ENCODE measurements at regions not wholly inside any gene's neighbourhood (a gene's known extent, or its start where the extent isn't known, plus 50 kb on each side); places are given as distances from the start of the nearest gene placed in this dataset.

GRCh38 chr13:67932991-67933390, 702.9 kb upstream of the PCDH9 start:
- H3K9ac ChIP-seq (ENCODE audit: low read depth in 1 of 2, low read length in 2 of 2) = no peak overlapping the region
- TF ChIP-seq ATF3 (IDR thresholded peaks at IDR 0.05) (no peak), REST (IDR thresholded peaks at IDR 0.05) (no peak), EGR1 (IDR thresholded peaks at IDR 0.05; ENCODE audit: low read depth in 2 of 2) (no peak), MAX (IDR thresholded peaks at IDR 0.05) (no peak), TAF1 (conservative IDR thresholded peaks at IDR 0.05) (no peak), FOXA2 (IDR thresholded peaks at IDR 0.05) (no peak), GABPA (IDR thresholded peaks at IDR 0.05 in 1 of 2, conservative IDR thresholded peaks at IDR 0.05 in 1 of 2) (no peak), JUND (IDR thresholded peaks at IDR 0.05) (no peak), RAD21 (IDR thresholded peaks at IDR 0.05) (no peak), CTCF (IDR thresholded peaks at IDR 0.05; ENCODE audit: low read depth, low read length, missing input control) (no peak), YY1 (IDR thresholded peaks at IDR 0.05) (no peak), HNF4G (IDR thresholded peaks at IDR 0.05) (no peak), RXRA (IDR thresholded peaks at IDR 0.05) (no peak), HNF4A (conservative IDR thresholded peaks at IDR 0.05) (no peak)
- 80% methylated on average over 5 of the region's 5 CpGs for WGBS
- no peaks in the 10 kb centered on the region for H3K4me1 ChIP-seq (ENCODE audit: control insufficient read depth in 4 of 4, insufficient read depth in 4 of 4, low read length in 3 of 4)
- H3K9me3 ChIP-seq (ENCODE audit: control insufficient read depth in 4 of 4, low read length in 3 of 4) = no peaks in the 10 kb centered on the region
- no peak overlapping the region for H3K27ac ChIP-seq (ENCODE audit: low read depth in 1 of 2, low read length in 2 of 2)
- DNase-seq (ENCODE audit: low spot score) = no peak
- no peaks in the 10 kb centered on the region for H3K36me3 ChIP-seq (ENCODE audit: control insufficient read depth in 4 of 4, insufficient read depth in 3 of 4, low read depth in 1 of 4, low read length in 3 of 4)
- no peaks in the 10 kb centered on the region for H3K27me3 ChIP-seq (ENCODE audit: control insufficient read depth in 4 of 4, insufficient read depth in 4 of 4, low read length in 3 of 4)
- no peak overlapping the region for H3K4me3 ChIP-seq (ENCODE audit: low read depth in 1 of 3, low read length in 3 of 3)

- no peak for DNase-seq (ENCODE audit: low spot score)
- Histone ChIP-seq H3K4me3 (ENCODE audit: low read depth in 1 of 3, low read length in 3 of 3) (no peak overlapping the region), H3K27me3 (ENCODE audit: control insufficient read depth in 4 of 4, insufficient read depth in 4 of 4, low read length in 3 of 4) (no peaks in the 10 kb centered on the region), H3K9me3 (ENCODE audit: control insufficient read depth in 4 of 4, low read length in 3 of 4) (no peaks in the 10 kb centered on the region), H3K9ac (ENCODE audit: low read depth in 1 of 2, low read length in 2 of 2) (no peak overlapping the region), H3K4me1 (ENCODE audit: control insufficient read depth in 4 of 4, insufficient read depth in 4 of 4, low read length in 3 of 4) (no peaks in the 10 kb centered on the region), H3K27ac (ENCODE audit: low read depth in 1 of 2, low read length in 2 of 2) (no peak overlapping the region), H3K36me3 (ENCODE audit: control insufficient read depth in 4 of 4, insufficient read depth in 3 of 4, low read depth in 1 of 4, low read length in 3 of 4) (no peaks in the 10 kb centered on the region)
- 60% methylated on average over 5 of the region's 5 CpGs for WGBS
- no peak for TF ChIP-seq ZBTB33 (IDR thresholded peaks at IDR 0.05)
- no peak for TF ChIP-seq NR2F2 (IDR thresholded peaks at IDR 0.05)
- TF ChIP-seq GABPA (IDR thresholded peaks at IDR 0.05 in 1 of 2, conservative IDR thresholded peaks at IDR 0.05 in 1 of 2) = no peak
- TF ChIP-seq REST (IDR thresholded peaks at IDR 0.05) = no peak
- no peak for TF ChIP-seq MAX (IDR thresholded peaks at IDR 0.05)
- TF ChIP-seq CTCF (IDR thresholded peaks at IDR 0.05; ENCODE audit: low read depth, low read length, missing input control) = no peak
- TF ChIP-seq ATF3 (IDR thresholded peaks at IDR 0.05) = no peak
- no peak for TF ChIP-seq TAF1 (conservative IDR thresholded peaks at IDR 0.05)
Observed at GRCh38 chr13:67917291-67917987, 687.3 kb upstream of the PCDH9 start.
